PC-3 (cell line): ENCODE measurements at regions not wholly inside any gene's neighbourhood (a gene's known extent, or its start where the extent isn't known, plus 50 kb on each side); places are given as distances from the start of the nearest gene placed in this dataset.

Source experiments
- CTCF ChIP-seq: fragments of 300-600 bp; sonication (generic); conservative IDR thresholded peaks from 2 replicates; pipeline ENCODE4 v1.5.1; 2017; ENCODE audit warnings: antibody characterized with exemption, low read depth, mild to moderate bottlenecking, low read length
- EZH2 ChIP-seq: fragments of 300-600 bp; sonication (generic); IDR thresholded peaks from one replicate; pipeline ENCODE4 v1.6.1; 2017; ENCODE audit warnings: antibody characterized with exemption, mild to moderate bottlenecking, low read length; ENCODE audit not compliant: unreplicated experiment
- EZH2phosphoT487 ChIP-seq: fragments of 300-600 bp; sonication (generic); IDR thresholded peaks from 2 replicates; pipeline ENCODE4 v1.6.1; 2018; ENCODE audit warnings: mild to moderate bottlenecking, antibody characterized with exemption, low read length, borderline replicate concordance

GRCh38 chr20:22805996-22806395 is 221.6 kb upstream of the FOXA2 start:
- TF ChIP-seq EZH2phosphoT487 (no peak), CTCF (no peak), EZH2 (no peak)
